Suprapubic skin (tissue), 4 donors: ENCODE measurements at regions not wholly inside any gene's neighbourhood (a gene's known extent, or its start where the extent isn't known, plus 50 kb on each side); places are given as distances from the start of the nearest gene placed in this dataset.

ENCODE experiments used
- DNase-seq, 2 donors: peaks; one replicate each; pipeline ENCODE4 v3.0.0-alpha.2; 2019; ENCODE audit warnings: low spot score in 2 of 2
- H3K27ac ChIP-seq: fragments of 200-600 bp; sonication (generic); one replicate; pipeline ENCODE4 v1.5.1; 2019
- H3K27me3 ChIP-seq: fragments of 200-600 bp; sonication (generic); one replicate; pipeline ENCODE4 v1.5.1; 2019
- H3K36me3 ChIP-seq: fragments of 200-600 bp; sonication (generic); one replicate; pipeline ENCODE4 v1.5.1; 2019
- H3K4me1 ChIP-seq: fragments of 200-600 bp; sonication (generic); one replicate; pipeline ENCODE4 v1.5.1; 2019
- H3K4me3 ChIP-seq: fragments of 200-600 bp; sonication (generic); one replicate; pipeline ENCODE4 v1.5.1; 2019; ENCODE audit warnings: mild to moderate bottlenecking
- H3K9me3 ChIP-seq: fragments of 200-600 bp; sonication (generic); one replicate; pipeline ENCODE4 v1.5.1; 2019
- CTCF ChIP-seq, 2 donors: fragments of 200-600 bp in 1 of 2; fragments of 450-650 bp in 1 of 2; sonication (generic) in 1 of 2; IDR thresholded peaks; one replicate each; pipeline ENCODE4 v1.5.1; 2016 to 2019; ENCODE audit warnings: antibody characterized with exemption in 2 of 2, mild to moderate bottlenecking in 1 of 2, moderate library complexity in 1 of 2
- EP300 ChIP-seq: sonication (generic); formaldehyde crosslinking; IDR thresholded peaks from one replicate; pipeline ENCODE4 v1.6.1; 2017; ENCODE audit warnings: antibody characterized with exemption
- POLR2A ChIP-seq, 2 donors: fragments of 450-650 bp; IDR thresholded peaks; one replicate each; pipeline ENCODE4 v1.6.1; 2017; ENCODE audit warnings: antibody characterized with exemption in 2 of 2, mild to moderate bottlenecking in 2 of 2, moderate library complexity in 2 of 2
- POLR2AphosphoS5 ChIP-seq, 3 donors: sonication (generic); formaldehyde crosslinking; IDR thresholded peaks; one replicate each; pipeline ENCODE4 v1.6.1; 2017; ENCODE audit warnings: antibody characterized with exemption in 3 of 3
- WGBS: methylation state at CpG from one replicate; pipeline ENCODE4 v1.1.5; 2018; 5-methylcytosine and 5-hydroxymethylcytosine counted together

- no peaks in the 10 kb centered on the region for H3K27me3 ChIP-seq
- no peaks in the 10 kb centered on the region for H3K36me3 ChIP-seq
- H3K4me3 ChIP-seq = no peak overlapping the region
- no peak overlapping the region for H3K27ac ChIP-seq
- WGBS = 13% methylated on average over 1 of the region's 1 CpG
- no peaks in the 10 kb centered on the region for H3K4me1 ChIP-seq
- TF ChIP-seq CTCF (IDR thresholded peaks at IDR 0.05) (no peak), POLR2AphosphoS5 (IDR thresholded peaks at IDR 0.05) (no peak), POLR2A (IDR thresholded peaks at IDR 0.05) (no peak), EP300 (no peak)
- no peak for DNase-seq
- H3K9me3 ChIP-seq = no peaks in the 10 kb centered on the region
Measured at GRCh38 chr7:110095372-110096052, 995.4 kb upstream of the LRRN3 start.

- Histone ChIP-seq H3K4me1 (no peaks in the 10 kb centered on the region), H3K36me3 (no peaks in the 10 kb centered on the region), H3K27ac (no peak overlapping the region), H3K27me3 (no peaks in the 10 kb centered on the region), H3K9me3 (no peaks in the 10 kb centered on the region), H3K4me3 (no peak overlapping the region)
- TF ChIP-seq POLR2A (IDR thresholded peaks at IDR 0.05) (no peak), EP300 (no peak), CTCF (IDR thresholded peaks at IDR 0.05) (no peak), POLR2AphosphoS5 (IDR thresholded peaks at IDR 0.05) (no peak)
- no peak for DNase-seq
- 82% methylated on average over 5 of the region's 5 CpGs for WGBS
Measured at GRCh38 chr7:110104243-110104642, 986.7 kb upstream of the LRRN3 start.

GRCh38 chr7:110105307-110105706 is 985.6 kb upstream of the LRRN3 start:
- DNase-seq = no peak
- TF ChIP-seq EP300 (no peak), CTCF (IDR thresholded peaks at IDR 0.05) (no peak), POLR2A (IDR thresholded peaks at IDR 0.05) (no peak), POLR2AphosphoS5 (IDR thresholded peaks at IDR 0.05) (no peak)
- H3K4me1 ChIP-seq = no peaks in the 10 kb centered on the region
- no peaks in the 10 kb centered on the region for H3K36me3 ChIP-seq
- WGBS = 39% methylated on average over 7 of the region's 7 CpGs
- H3K9me3 ChIP-seq = no peaks in the 10 kb centered on the region
- no peak overlapping the region for H3K4me3 ChIP-seq
- H3K27ac ChIP-seq = no peak overlapping the region
- no peaks in the 10 kb centered on the region for H3K27me3 ChIP-seq

- TF ChIP-seq POLR2A (IDR thresholded peaks at IDR 0.05) = no peak
- TF ChIP-seq EP300 = no peak
- TF ChIP-seq CTCF (IDR thresholded peaks at IDR 0.05) = no peak
- no peak for TF ChIP-seq POLR2AphosphoS5 (IDR thresholded peaks at IDR 0.05)
- Histone ChIP-seq H3K4me1 (no peaks in the 10 kb centered on the region), H3K4me3 (no peak overlapping the region), H3K36me3 (no peaks in the 10 kb centered on the region), H3K27me3 (no peaks in the 10 kb centered on the region), H3K27ac (no peak overlapping the region), H3K9me3 (no peaks in the 10 kb centered on the region)
- no peak for DNase-seq
Measured at GRCh38 chr7:110105840-110106239, 985.1 kb upstream of the LRRN3 start.

- H3K27me3 ChIP-seq = no peaks in the 10 kb centered on the region
- H3K4me3 ChIP-seq = no peak overlapping the region
- no peak for DNase-seq
- 80% methylated on average over 3 of the region's 7 CpGs for WGBS
- no peak overlapping the region for H3K27ac ChIP-seq
- no peaks in the 10 kb centered on the region for H3K9me3 ChIP-seq
- TF ChIP-seq CTCF (IDR thresholded peaks at IDR 0.05) (no peak), EP300 (no peak), POLR2A (IDR thresholded peaks at IDR 0.05) (no peak), POLR2AphosphoS5 (IDR thresholded peaks at IDR 0.05) (no peak)
- no peaks in the 10 kb centered on the region for H3K4me1 ChIP-seq
- H3K36me3 ChIP-seq = no peaks in the 10 kb centered on the region
Measured at GRCh38 chr7:110119883-110120581, 970.9 kb upstream of the LRRN3 start.
